HUES64 (cell line): ENCODE measurements at regions not wholly inside any gene's neighbourhood (a gene's known extent, or its start where the extent isn't known, plus 50 kb on each side); places are given as distances from the start of the nearest gene placed in this dataset.

ENCODE experiments used
- H3K27ac ChIP-seq: 2 replicates; pipeline ENCODE4 v1.7.0; 2013; ENCODE audit warnings: low read depth, low read length, inconsistent platforms
- H3K27me3 ChIP-seq: 2 replicates; pipeline ENCODE4 v1.6.1; 2013; ENCODE audit warnings: mild to moderate bottlenecking, low read length; ENCODE audit not compliant: insufficient read depth
- H3K36me3 ChIP-seq: 2 replicates; pipeline ENCODE4 v1.6.1; 2013; ENCODE audit warnings: mild to moderate bottlenecking, low read length; ENCODE audit not compliant: insufficient read depth
- H3K4me1 ChIP-seq: 2 replicates; pipeline ENCODE4 v1.6.1; 2013; ENCODE audit warnings: mild to moderate bottlenecking, low read length, moderate library complexity; ENCODE audit not compliant: insufficient read depth
- H3K4me3 ChIP-seq: 2 replicates; pipeline ENCODE4 v1.5.1; 2013; ENCODE audit warnings: mild to moderate bottlenecking, low read length, moderate library complexity
- H3K9ac ChIP-seq: 2 replicates; pipeline ENCODE4 v1.6.1; 2013; ENCODE audit warnings: mild to moderate bottlenecking, low read depth, low read length
- H3K9me3 ChIP-seq: 2 replicates; pipeline ENCODE4 v1.6.1; 2013; ENCODE audit warnings: low read depth, low read length; ENCODE audit not compliant: insufficient read depth
- WGBS: fragments of 150-250, 120-280 bp; methylation state at CpG from one replicate; pipeline ENCODE4 v1.1.7; 2013; ENCODE audit warnings: missing lambda C conversion rate; 5-methylcytosine and 5-hydroxymethylcytosine counted together

GRCh38 chr12:65657635-65658034 is 166.6 kb upstream of the HMGA2 start:
- no peak overlapping the region for H3K9ac ChIP-seq
- WGBS: 94% methylated on average over 1 of the region's 1 CpG

GRCh38 chr12:65658360-65658759 is 165.9 kb upstream of the HMGA2 start:
- Histone ChIP-seq H3K9me3 (no peaks in the 10 kb centered on the region), H3K27me3 (no peaks in the 10 kb centered on the region), H3K36me3 (no peaks in the 10 kb centered on the region), H3K9ac (no peak overlapping the region), H3K4me1 (peaks cover 26% of the 10 kb centered on the region), H3K27ac (no peak overlapping the region), H3K4me3 (no peak overlapping the region)
- WGBS: 94% methylated on average over 2 of the region's 2 CpGs

More at GRCh38 chr12:65657635-65658034, 166.6 kb upstream of the HMGA2 start:
- Histone ChIP-seq H3K4me1 (peaks cover 27% of the 10 kb centered on the region), H3K4me3 (no peak overlapping the region), H3K9me3 (no peaks in the 10 kb centered on the region), H3K27me3 (no peaks in the 10 kb centered on the region), H3K36me3 (no peaks in the 10 kb centered on the region), H3K27ac (no peak overlapping the region)

GRCh38 chr12:65659681-65660080 is 164.6 kb upstream of the HMGA2 start:
- Histone ChIP-seq H3K27me3 (no peaks in the 10 kb centered on the region), H3K9ac (no peak overlapping the region), H3K4me1 (peaks cover 13% of the 10 kb centered on the region; the same call in 1 of the 2 replicates), H3K9me3 (peaks cover 7% of the 10 kb centered on the region; the same call in 1 of the 2 replicates), H3K36me3 (no peaks in the 10 kb centered on the region), H3K4me3 (no peak overlapping the region), H3K27ac (no peak overlapping the region)
- 88% methylated on average over 1 of the region's 1 CpG for WGBS

GRCh38 chr12:65660096-65660495 is 164.2 kb upstream of the HMGA2 start:
- no peak overlapping the region for H3K9ac ChIP-seq
- 84% methylated on average over 4 of the region's 4 CpGs for WGBS

GRCh38 chr12:65660836-65661235 is 163.4 kb upstream of the HMGA2 start:
- 96% methylated on average over 6 of the region's 7 CpGs for WGBS
- H3K9ac ChIP-seq: no peak overlapping the region
- peaks cover 10% of the 10 kb centered on the region; the same call in 1 of the 2 replicates for H3K4me1 ChIP-seq
- peaks cover 8% of the 10 kb centered on the region; the same call in 1 of the 2 replicates for H3K9me3 ChIP-seq
- H3K36me3 ChIP-seq: no peaks in the 10 kb centered on the region
- no peak overlapping the region for H3K4me3 ChIP-seq
- no peak overlapping the region for H3K27ac ChIP-seq
- H3K27me3 ChIP-seq: no peaks in the 10 kb centered on the region

More at GRCh38 chr12:65660096-65660495, 164.2 kb upstream of the HMGA2 start:
- no peak overlapping the region for H3K4me3 ChIP-seq
- H3K36me3 ChIP-seq: no peaks in the 10 kb centered on the region
- H3K4me1 ChIP-seq: peaks cover 12% of the 10 kb centered on the region; the same call in 1 of the 2 replicates
- H3K9me3 ChIP-seq: peaks cover 8% of the 10 kb centered on the region; the same call in 1 of the 2 replicates
- no peak overlapping the region for H3K27ac ChIP-seq
- no peaks in the 10 kb centered on the region for H3K27me3 ChIP-seq

- no peak overlapping the region for H3K27ac ChIP-seq
- H3K4me1 ChIP-seq: peaks cover under 1% of the 10 kb centered on the region; the same call in 1 of the 2 replicates
- H3K9me3 ChIP-seq: peaks cover 8% of the 10 kb centered on the region; the same call in 1 of the 2 replicates
- no peak overlapping the region for H3K9ac ChIP-seq
- no CpG with 5 or more reads among the region's 2 CpGs for WGBS
- no peaks in the 10 kb centered on the region for H3K27me3 ChIP-seq
- no peak overlapping the region for H3K4me3 ChIP-seq
- H3K36me3 ChIP-seq: no peaks in the 10 kb centered on the region
Measured at GRCh38 chr12:65662590-65662989, 161.7 kb upstream of the HMGA2 start.

GRCh38 chr12:65663097-65663496 is 161.2 kb upstream of the HMGA2 start:
- Histone ChIP-seq H3K9ac (no peak overlapping the region), H3K27me3 (no peaks in the 10 kb centered on the region), H3K4me3 (no peak overlapping the region), H3K9me3 (peaks cover 8% of the 10 kb centered on the region; the same call in 1 of the 2 replicates), H3K36me3 (no peaks in the 10 kb centered on the region), H3K27ac (no peak overlapping the region), H3K4me1 (peaks cover 4% of the 10 kb centered on the region; the same call in 1 of the 2 replicates)
- WGBS: 94% methylated on average over 5 of the region's 5 CpGs

GRCh38 chr12:65663648-65664047 is 160.6 kb upstream of the HMGA2 start:
- Histone ChIP-seq H3K27me3 (no peaks in the 10 kb centered on the region), H3K9ac (no peak overlapping the region), H3K9me3 (peaks cover 8% of the 10 kb centered on the region; the same call in 1 of the 2 replicates), H3K36me3 (no peaks in the 10 kb centered on the region), H3K4me1 (peaks cover 4% of the 10 kb centered on the region; the same call in 1 of the 2 replicates), H3K27ac (no peak overlapping the region), H3K4me3 (no peak overlapping the region)
- WGBS: 95% methylated on average over 5 of the region's 5 CpGs

- H3K27ac ChIP-seq: no peak overlapping the region
- peaks cover 4% of the 10 kb centered on the region; the same call in 1 of the 2 replicates for H3K4me1 ChIP-seq
- H3K9ac ChIP-seq: no peak overlapping the region
- H3K27me3 ChIP-seq: no peaks in the 10 kb centered on the region
- 88% methylated on average over 3 of the region's 3 CpGs for WGBS
- no peak overlapping the region for H3K4me3 ChIP-seq
- H3K9me3 ChIP-seq: peaks cover 8% of the 10 kb centered on the region; the same call in 1 of the 2 replicates
- no peaks in the 10 kb centered on the region for H3K36me3 ChIP-seq
Measured at GRCh38 chr12:65664715-65665250, 159.5 kb upstream of the HMGA2 start.

GRCh38 chr12:65665817-65666216 is 158.5 kb upstream of the HMGA2 start:
- peaks cover 4% of the 10 kb centered on the region; the same call in 1 of the 2 replicates for H3K4me1 ChIP-seq
- peaks cover 8% of the 10 kb centered on the region; the same call in 1 of the 2 replicates for H3K9me3 ChIP-seq
- H3K27ac ChIP-seq: no peak overlapping the region
- H3K27me3 ChIP-seq: no peaks in the 10 kb centered on the region
- H3K36me3 ChIP-seq: no peaks in the 10 kb centered on the region
- H3K9ac ChIP-seq: no peak overlapping the region
- no peak overlapping the region for H3K4me3 ChIP-seq
- WGBS: 100% methylated on average over 2 of the region's 2 CpGs

- H3K4me1 ChIP-seq: peaks cover 4% of the 10 kb centered on the region; the same call in 1 of the 2 replicates
- no peak overlapping the region for H3K9ac ChIP-seq
- no peaks in the 10 kb centered on the region for H3K27me3 ChIP-seq
- no peak overlapping the region for H3K4me3 ChIP-seq
- H3K27ac ChIP-seq: no peak overlapping the region
- 57% methylated on average over 2 of the region's 2 CpGs for WGBS
- no peaks in the 10 kb centered on the region for H3K36me3 ChIP-seq
- H3K9me3 ChIP-seq: peaks cover 8% of the 10 kb centered on the region; the same call in 1 of the 2 replicates
Measured at GRCh38 chr12:65666876-65667275, 157.4 kb upstream of the HMGA2 start.
